RPMI8226 (cell line): ENCODE measurements at regions not wholly inside any gene's neighbourhood (a gene's known extent, or its start where the extent isn't known, plus 50 kb on each side); places are given as distances from the start of the nearest gene placed in this dataset.

Experiments used
- DNase-seq: peaks from one replicate; pipeline ENCODE4 v3.0.0-alpha.2; 2015

DNA sequence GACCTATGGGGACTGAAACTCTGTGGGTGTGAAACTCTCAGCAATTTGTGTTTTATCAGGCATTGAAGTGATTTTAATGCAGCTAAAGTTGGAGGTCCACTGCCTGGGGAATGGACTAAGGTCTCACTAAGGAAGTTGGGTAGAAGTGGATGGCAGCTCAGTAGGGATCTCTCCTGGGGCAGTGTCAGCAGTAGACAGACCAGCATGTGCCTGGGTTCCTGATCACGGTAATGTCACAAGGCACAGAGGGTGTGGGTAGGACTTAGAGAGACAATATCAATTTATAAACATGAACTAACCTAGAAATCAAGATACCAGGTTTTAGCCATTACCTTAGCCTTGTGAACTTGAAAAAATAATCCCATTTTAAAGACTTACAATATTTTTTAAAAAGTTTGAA lies 380.3 kb upstream of the LCORL start:
- DNase-seq, result no peak

DNA sequence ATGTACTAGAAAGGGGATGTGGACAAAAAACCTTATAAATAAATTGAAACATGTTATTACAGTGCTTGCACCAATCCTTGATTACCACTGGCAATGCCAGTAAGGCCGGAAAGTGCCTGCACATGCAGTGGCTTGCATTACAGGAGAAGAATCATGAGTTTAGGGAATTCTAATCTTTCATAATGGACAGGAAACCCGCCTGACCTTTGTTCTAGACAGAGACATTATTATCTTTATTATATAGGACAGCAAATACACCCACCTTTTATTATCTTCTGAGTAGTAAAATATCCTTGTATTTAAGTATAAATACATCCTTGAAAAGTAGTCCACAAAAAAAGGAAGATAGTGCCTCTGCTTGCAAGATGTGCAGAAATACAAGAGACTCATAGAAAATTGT lies 379.9 kb upstream of the LCORL start:
- no peak for DNase-seq

DNA sequence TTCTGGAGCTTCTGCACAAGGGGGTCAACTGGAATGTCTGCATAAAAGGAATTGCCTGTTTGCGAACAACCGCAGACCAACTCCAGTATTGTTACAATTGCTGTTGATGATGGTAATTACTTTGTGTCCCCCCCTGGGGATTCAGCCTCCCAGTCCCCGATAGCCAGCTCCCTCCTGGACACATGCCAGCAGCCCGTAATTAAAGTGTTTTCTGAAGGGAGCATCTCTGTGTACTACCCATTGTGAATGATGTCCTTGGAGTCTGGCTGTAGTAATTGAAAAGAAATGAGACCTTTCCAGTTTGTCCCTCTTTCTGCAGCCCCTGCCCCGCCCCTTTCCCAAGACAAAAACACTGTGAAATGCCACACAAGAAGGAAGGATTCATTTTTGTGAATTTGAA lies 377.1 kb upstream of the LCORL start:
- no peak for DNase-seq

- no peak for DNase-seq
Measured at GRCh38 chr4:18397681-18398390, 376.3 kb upstream of the LCORL start.

DNA sequence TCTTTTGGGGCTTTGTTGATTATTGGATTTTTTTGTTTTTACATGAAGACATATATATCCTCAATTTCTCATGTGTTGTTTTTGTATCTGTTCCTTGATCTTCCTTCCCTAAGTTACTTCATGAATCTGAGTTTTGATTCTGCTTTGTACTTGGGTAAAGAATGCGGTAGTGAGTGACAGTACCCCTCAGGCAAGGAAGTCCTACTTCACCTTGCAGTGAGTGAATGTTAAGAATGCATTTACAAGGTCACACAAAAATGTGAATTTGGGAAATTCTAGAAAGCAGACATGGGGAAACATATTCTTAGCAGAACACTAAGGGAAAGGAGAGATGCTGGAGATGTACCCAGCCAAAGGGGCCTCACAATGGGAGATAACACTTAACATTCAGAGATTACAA lies 373.1 kb upstream of the LCORL start:
- DNase-seq, result no peak

DNA sequence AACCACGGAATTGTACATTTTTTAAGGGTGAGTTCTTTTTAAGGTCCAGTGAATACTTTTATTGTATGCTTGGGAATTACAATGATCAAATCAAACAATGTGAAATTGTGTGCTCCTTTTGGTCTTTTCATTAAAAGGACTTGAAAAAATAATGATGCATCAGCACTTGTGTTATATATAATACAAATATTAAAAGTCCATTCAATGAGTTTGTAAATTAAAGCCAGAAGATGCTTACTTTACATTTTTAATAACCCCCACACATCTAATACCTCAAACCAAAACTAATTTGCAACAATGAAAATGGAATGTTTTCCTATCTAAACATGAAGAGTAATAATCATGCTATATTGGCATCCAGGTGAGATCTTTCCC lies 369.8 kb upstream of the LCORL start:
- DNase-seq, result no peak

DNA sequence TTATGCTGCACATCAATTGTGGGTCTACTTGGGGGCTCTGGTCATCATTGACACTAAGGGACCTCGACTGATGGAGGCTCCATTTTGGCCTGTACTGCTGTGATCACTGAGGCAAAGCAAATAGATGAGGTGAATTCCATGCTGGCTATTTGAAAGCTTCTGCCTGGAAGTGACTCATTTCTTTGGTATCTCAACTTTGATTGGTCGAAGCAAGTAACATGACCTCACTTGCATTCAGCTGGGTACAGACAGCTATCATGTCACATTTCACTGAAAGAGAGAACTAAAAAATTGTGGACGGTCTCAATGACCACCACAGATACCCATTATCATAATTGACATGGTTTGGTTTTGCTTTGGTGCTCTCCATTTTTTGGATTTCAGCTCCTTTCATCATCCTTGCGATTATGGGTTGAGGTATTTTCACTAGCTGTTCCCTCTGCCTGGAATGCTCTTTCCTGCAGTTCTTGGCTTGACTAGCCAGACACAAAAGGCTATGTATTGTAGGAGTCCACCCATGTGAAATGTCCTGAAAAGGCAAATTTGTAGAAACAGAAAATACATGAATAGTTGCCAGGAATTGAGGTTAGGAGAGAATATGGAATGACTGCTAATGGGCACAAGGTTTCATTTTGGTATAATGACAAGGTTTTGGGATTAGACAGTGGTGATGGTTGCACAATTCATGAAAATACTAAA lies 369.2 kb upstream of the LCORL start:
- no peak for DNase-seq

DNA sequence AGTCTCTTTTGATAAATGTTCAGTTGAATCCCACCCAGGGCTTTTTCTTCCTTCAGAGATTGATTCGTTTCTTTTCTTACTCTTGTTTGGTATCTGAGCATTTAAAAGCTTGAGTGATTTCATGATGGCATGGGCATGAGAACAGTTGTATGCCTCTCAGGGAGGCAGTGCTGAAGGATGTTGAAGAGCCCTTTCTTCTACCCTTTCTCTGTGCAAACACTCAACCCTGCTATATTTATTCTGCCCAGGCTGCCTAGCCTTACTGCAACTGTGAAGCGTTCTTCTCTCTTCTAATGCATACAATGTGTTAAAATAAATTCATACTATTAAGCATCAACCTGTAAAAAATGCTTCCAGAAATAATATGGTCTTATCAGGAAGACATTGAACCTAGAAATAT lies 367.6 kb upstream of the LCORL start:
- DNase-seq, result no peak

- DNase-seq, result no peak
Measured at GRCh38 chr4:18388039-18388438, 366.5 kb upstream of the LCORL start.

GRCh38 chr4:18381186-18381585 lies 359.6 kb upstream of the LCORL start:
- DNase-seq, result no peak

DNA sequence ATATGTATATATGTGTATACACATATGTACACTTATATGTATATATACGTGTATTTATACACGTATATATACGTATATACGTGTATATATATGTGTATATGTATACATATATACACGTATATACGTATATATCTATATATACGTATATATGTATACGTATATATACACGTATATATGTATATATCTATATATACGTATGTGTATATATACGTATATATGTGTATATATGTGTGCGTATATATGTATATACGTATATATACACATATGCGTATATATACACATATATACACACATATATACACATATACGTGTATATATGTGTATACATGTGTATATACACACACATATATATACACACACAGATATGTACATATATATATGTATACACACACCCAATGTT lies 348.0 kb upstream of the LCORL start:
- no peak for DNase-seq

DNA sequence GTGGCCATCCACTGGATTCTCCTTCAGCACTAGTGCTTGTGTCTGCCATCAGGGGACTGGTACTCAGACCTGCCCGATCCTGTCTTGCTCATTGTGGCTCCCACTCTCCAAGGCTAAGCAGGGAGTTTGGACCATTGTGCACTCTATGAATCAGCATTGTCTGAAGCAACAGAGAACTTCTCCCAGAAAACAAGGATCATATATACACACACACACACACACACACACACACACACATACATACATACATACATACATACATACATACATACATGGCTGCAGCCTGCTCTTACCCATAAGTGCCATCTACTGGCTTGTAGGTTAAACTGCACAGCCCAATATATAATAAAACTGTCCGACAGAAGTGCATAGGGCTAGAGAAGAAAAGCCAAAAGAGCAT lies 345.3 kb upstream of the LCORL start:
- peak; percentile 14 for DNase-seq

- DNase-seq, result no peak
Measured at GRCh38 chr4:18366136-18366535, 344.6 kb upstream of the LCORL start.

GRCh38 chr4:18343581-18343980 lies 322.0 kb upstream of the LCORL start:
- no peak for DNase-seq

DNA sequence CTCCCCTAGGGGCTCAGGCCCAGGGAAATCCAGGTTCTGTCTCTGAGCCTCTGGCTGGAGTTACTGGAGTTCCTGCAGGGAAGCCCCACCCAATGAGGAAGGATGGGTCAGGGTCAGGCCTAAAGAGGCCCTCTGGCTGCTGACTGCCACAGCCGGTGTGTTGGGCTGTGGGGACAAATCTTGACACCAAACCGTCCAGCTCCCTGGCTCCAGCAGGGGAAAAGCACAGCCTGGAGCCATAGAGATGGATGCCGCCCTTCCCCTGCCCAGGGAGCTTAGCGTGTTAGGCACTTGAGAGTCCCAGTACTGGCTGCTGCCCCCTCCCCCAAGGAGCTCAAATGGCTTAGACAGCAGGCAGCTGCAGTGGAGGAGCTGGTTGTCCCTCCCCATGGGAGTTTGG lies 321.3 kb upstream of the LCORL start:
- DNase-seq, result no peak

GRCh38 chr4:18321956-18322530 lies 300.5 kb upstream of the LCORL start:
- DNase-seq, result no peak

DNA sequence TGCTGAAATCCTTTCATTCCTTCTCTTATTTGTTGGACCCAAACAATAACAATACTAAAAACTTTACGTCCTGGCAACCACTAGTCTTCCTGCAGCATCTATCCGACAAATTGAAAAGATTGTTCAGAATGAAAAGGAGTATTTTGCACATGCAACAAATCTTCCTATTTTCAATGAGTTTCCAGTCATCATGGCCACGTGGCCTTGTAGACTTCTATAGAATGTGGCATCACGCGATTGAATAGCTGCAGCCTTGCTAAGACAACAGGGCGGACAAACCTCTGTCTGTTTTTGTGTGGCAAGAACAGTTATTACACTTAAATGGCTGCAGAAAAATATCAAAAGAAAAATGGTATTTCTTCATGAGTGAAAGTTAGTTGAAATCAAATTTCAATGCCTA lies 297.9 kb upstream of the LCORL start:
- DNase-seq, result no peak

- no peak for DNase-seq
Measured at GRCh38 chr4:18318682-18319388, 297.3 kb upstream of the LCORL start.

DNA sequence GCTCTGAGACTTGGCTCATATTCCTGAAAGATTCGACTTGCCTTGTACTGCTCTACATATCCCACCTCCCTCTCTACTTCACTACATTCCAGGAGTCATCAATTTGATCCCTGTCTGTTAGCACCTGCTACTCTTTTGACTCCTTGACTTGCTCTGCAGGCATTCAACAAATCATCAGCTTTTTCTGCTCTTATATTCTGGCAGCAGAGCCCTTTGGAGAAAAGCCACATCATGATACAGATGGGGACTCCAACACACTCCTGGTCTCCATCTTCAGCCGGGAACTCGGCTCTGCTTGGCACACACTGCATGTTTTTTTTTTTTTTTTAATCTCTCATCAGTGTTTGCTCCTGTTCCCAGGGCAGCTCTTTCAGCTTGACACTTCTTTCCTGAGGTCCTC lies 293.2 kb upstream of the LCORL start:
- DNase-seq, result no peak

DNA sequence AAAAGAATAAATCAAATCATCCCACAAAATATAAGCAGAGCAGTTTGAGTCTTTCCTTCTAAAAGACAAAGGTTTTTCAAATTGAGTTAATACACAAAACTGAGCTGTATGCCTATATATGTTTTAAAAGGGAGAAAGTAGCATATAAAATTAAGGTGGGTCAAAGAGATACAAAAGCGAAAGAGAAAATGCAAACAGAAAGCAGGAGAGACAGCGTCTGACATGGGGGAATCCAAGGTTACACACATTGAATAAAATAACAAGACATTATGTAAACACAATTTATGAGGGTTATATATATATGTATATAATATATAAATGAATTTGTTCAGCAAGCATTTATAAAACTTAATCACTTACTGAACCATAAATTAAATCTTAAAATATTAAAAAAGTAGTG lies 276.1 kb upstream of the LCORL start:
- no peak for DNase-seq

DNA sequence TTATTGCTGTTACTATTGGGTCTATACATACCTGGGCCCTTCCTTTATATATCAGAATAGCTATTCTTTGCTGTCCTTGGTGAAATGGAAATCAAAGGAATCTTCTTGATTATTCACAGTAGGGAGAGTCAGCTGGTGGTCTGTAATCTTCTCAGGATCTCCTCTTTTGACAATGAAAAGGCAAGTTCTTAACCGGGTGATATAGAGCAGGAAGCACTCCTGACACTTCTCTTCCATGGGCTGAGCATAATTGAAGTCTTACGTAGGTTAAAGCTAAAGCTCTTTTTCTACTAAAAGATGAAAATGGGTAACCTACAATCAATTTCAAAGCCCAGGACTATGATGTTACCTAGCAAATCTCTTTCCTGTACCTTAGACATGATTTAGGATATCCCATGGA lies 274.9 kb upstream of the LCORL start:
- DNase-seq, result no peak

DNA sequence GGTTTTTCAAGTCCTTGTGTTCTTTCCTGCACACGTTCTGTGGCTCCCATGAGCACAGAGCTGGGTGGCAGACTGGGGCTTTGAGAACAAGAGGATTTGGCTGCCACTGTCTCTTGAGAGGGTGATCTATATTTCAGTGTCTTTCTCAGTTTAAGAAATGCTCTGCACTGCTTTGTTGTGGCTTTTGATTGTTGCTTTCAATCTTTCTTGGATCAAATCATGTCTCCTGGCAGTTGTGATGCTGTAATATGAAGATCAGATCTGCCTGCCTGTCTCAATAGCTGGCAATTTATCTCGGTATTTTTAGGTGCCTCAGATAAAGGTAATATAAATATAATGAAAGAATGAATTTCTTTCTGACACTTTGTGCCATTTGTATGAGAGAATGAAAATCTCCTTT lies 273.3 kb upstream of the LCORL start:
- no peak for DNase-seq

GRCh38 chr4:18294021-18294420 lies 272.5 kb upstream of the LCORL start:
- DNase-seq, result no peak

- DNase-seq, result no peak
Measured at GRCh38 chr4:18292411-18292810, 270.9 kb upstream of the LCORL start.
